ENCODE measurements at regions not wholly inside any gene's neighbourhood (a gene's known extent, or its start where the extent isn't known, plus 50 kb on each side); places are given as distances from the start of the nearest gene placed in this dataset.

DNA sequence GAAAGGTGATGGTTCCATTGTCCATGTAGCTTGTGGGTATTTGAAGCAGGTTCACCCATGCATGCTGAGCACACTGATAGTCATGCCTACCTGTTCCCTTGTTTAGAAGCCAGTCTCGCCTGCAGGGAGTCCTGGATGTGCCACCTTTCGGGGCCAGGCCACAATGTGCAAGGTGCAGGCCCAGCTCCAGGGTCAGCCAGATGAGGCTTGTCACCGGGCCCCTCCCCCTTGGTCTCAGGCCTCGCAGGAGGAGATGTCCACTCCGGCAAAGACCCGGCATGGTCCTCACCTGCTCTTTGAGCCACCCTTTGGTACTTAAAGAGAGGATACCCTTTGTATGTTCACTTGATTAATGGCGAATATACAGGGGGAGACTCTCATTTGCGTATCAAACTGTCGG, 140.4 kb upstream of the RTL1 start:
- TF ChIP-seq, protein P1, sequence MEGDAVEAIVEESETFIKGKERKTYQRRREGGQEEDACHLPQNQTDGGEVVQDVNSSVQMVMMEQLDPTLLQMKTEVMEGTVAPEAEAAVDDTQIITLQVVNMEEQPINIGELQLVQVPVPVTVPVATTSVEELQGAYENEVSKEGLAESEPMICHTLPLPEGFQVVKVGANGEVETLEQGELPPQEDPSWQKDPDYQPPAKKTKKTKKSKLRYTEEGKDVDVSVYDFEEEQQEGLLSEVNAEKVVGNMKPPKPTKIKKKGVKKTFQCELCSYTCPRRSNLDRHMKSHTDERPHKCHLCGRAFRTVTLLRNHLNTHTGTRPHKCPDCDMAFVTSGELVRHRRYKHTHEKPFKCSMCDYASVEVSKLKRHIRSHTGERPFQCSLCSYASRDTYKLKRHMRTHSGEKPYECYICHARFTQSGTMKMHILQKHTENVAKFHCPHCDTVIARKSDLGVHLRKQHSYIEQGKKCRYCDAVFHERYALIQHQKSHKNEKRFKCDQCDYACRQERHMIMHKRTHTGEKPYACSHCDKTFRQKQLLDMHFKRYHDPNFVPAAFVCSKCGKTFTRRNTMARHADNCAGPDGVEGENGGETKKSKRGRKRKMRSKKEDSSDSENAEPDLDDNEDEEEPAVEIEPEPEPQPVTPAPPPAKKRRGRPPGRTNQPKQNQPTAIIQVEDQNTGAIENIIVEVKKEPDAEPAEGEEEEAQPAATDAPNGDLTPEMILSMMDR (conservative IDR thresholded peaks at IDR 0.05): no peak
- no peak for TF ChIP-seq ZFX (IDR thresholded peaks at IDR 0.05)
